A204.1 (cell line): ENCODE measurements at regions not wholly inside any gene's neighbourhood (a gene's known extent, or its start where the extent isn't known, plus 50 kb on each side); places are given as distances from the start of the nearest gene placed in this dataset.
"Not testable (repeated sequence)": the region's sequence is repeated elsewhere in the genome, so short reads cannot be mapped to it uniquely, and the experiment has no call there.

Source experiments
- FAIRE-seq: peaks from 2 replicates; lab custom pipeline; 2012; peaks lifted over from hg19 to GRCh38; lab: Jason Lieb, UNC

DNA sequence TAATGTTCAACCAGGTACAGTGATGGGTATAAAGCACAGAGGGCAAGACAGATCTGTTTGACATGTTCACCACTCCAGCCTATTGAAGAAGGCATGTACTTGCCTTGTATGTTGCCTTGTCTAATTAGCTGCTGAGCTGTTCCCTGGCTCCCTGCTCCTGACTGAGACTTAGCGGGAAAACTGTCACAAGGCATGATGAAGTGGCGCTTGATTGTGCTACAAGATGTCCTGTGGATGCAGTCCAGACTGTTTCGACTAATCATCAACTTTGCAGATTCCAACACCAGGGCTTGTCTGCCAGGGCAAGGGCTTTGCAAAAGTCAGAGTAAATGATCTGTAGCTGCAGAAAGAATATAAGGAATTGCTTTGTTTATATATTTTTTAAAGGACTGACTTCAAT, 136.2 kb upstream of the NRBF2 start:
- no peak for FAIRE-seq

DNA sequence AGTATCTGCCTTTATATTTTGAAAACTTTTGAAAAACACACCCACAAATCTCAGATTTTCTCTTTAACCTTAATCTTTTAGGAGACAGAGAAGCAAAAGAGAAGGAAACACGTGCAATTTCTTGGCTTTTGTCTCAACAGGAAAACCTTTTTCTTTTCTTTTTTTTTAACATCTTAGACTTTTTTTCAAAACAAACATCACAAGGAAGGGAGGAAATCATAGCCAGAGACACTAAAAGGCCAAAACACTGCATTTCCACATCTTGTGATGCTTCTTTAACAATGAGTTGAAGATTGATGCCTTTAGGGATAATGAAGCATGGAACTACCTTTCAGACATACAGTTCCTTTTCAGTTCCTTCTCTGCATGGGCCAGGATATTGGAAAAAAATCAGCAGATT, 136.6 kb upstream of the NRBF2 start:
- FAIRE-seq: no peak

DNA sequence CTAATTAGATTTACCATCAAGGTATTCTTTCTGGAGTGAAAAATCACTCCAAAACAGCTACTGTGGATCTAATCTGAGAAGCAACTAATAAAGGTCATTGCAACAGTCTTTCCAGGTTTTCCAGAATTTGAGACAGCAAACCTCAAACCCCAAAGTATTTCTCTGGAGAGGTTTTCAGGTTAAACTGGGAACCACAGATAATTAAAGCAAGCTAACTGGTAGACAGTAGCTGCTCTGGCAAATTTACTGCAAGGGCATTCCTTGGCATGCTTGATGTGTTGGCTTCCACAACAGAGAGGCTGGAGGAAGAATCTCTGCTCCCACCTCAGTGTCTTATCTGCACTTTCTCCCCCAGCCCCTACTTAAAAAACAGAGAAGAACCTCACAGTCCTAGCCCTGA, 140.0 kb upstream of the NRBF2 start:
- no peak for FAIRE-seq

DNA sequence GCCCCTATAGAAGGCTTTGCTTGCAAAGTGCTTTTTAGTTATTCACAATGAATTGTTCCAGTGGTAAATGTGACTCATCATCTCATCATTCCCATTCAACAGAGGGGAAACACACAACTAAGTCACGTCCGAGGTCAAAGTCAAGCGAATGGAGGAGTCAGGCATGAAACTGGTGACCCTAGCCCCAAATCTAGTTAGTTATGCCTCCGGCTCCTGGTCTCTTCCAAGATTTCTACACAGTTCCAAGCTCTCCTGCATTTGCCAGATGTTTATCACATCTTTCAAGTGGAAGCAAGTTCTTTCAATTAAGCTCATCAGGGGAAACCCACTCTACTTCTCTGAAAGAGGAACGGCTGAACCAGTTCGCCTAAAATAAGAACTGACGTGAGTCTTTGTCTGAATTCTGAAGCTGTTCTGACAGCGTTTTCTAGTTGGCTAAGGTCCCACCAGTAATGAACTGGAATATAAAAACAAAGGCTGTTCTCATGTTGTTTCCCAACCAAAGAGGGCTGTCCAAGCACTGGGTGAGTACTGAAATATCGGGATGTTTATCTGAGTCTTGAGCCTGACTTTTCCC, 140.9 kb upstream of the NRBF2 start:
- FAIRE-seq: no peak

DNA sequence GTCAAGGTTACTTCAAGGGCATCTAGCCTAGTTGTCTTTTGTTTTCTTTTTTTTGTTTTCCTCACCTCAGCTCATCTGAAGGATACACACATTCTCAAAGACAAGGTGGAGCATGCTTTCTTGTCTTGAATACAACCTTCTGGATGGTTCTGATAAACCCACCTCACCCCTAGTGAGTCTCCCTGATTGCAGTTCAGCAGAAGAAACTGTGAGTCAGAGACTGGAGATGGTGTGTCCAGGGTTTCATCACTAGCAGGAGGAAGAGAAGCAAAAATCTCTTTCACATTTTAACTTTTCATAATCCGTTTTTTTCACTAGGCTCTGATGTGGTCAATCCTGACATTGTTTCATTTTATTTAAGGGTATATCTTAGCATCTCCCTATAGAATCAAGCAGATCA, 143.0 kb upstream of the NRBF2 start:
- FAIRE-seq: no peak

DNA sequence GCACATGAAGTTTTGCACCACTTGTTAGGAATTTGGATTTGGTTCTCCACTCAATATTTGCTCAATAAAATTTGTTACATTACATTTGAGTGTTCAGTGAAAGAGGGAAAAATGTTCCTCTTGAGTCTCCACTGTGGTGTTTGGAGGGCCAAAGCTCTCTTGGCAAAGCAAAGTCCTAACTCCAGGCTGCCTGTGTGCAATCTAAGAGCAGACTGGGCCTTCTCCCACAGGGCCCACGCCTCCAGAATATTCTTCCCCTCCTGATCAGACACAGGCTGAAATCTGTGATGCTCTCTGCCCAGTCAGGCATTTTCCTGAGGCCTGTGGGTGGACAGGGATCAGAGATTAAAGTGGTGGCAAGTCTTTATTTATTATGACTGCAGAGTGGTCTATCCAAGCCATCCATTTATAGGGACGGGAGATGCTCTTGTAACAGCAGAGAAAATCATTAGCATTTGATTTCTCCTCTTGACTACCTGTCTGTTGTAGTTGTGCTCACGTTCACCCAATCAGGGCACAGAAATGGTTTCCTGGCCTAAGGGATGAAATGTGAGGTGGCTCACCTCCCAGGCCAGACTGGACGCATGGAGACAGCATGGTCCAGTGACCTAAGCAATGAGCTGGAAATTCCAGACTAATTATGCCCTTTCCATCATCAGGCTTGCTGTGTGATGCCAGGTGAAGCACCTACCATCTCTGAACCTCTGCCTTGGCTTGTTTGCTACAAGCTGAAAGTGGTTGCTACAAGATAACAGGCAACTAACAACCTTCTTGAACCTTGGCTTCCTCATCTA, 147.1 kb upstream of the NRBF2 start:
- FAIRE-seq: no peak

DNA sequence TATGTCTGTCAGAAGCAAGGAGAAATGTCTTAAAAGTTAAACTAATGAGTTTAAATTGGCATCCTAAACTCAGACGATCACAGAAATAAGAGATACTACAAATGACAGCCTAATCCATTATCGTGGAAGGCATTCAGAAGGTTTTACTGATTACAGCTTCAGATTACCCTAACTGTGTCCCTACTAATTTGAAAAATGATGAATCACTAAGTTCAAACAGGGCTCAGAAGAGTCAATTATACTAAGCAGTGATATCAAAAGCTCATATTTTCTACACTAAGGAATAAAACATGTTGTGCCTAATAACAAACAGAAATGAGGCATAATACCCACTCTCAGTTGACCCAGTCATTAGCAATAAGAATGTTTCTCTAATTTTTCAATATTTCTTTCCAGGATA, 152.0 kb upstream of the NRBF2 start:
- FAIRE-seq: no peak

DNA sequence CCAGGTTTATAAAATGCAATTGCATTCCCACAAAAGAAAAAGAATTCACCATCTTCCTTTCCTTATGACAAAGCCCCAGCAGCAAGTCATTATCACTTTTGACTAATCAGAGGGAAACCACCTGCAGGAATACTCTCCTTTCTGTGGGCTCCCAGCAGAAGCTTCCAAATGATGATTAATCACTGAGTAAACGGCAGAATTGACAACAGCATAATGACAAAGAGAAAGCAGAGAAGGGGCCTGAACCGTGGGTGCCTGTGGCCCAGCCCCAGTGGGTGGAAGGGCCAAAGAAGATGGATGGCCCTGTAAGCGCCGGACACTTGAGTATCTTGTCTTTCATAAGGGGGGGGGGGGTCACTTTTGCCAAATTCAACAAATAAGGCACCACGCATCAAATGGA, 152.4 kb upstream of the NRBF2 start:
- no peak for FAIRE-seq

DNA sequence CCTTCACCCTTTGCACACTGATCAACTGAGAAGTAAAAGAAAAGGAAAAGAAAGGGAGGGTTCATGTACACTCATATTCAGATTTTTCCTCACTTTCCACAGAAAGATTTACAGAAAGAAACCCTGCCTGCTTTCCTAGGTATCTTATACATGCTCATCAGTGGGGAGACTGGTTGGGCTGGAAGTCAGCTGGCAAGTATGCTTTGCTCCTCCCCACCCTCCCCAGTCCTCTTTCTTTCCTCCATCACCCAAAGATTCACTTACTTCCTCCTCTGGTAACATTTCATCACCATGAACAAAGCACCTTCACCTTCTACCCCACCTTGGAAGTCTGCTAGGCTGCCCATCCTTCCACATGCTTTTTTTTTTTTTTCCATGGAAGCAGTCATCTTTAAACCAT, 153.2 kb upstream of the NRBF2 start:
- no peak for FAIRE-seq

DNA sequence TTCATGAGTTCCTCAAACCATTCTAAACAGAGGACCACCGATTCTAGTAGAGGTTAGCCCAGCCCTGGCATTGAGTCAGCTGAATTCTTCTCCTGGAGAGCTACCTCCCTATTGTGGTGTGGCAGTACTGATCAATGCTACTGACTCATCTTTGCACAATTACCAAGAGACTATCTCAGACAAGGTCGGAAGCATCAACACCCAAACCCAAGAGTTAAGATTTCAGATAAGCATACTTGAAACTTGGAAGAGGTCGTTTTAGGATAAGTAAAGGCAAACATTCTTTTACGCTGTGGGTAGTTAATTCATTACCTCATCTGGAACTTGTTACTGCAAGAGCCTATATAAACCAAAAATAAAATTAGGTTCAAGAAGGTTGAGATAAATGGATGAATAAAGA, 154.6 kb upstream of the NRBF2 start:
- FAIRE-seq: no peak

DNA sequence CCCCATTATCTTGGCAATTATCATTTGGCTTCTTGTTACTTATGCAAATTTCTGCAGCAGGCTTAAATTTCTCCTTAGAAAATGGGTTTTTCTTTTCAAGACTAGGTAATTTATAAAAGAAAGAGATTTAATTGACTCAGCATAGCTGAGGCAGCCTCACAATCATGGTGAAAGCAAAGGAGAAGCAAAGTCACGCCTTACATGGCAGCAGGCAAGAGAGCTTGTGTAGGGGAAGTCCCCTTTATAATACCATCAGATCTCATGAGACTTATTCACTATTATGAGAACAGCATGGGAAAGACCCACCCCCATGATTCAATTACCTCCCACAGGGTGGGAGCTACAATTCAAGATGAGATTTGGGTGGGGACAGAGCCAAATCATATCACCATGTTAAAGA, 158.3 kb upstream of the NRBF2 start:
- FAIRE-seq: not testable (repeated sequence)

DNA sequence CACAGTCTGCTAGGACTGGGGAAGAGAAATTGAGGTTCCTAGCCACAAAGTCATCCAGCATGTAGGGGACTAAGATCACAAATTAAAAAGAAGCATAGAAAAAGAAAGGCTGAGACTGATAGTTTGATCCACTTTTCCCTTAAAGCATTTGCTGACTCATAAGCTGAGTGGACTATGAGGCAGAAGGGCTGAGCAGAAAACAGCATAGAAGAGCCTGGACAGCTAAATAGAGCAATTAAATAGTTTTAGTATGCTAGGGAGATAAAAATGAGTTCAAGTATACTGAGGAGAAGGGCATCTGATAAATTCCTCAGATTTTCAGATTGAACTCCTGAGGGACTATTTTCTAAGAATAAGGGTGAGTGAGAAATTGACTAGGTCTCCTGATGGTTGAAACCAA, 155.9 kb upstream of the EGR2 start:
- no peak for FAIRE-seq

DNA sequence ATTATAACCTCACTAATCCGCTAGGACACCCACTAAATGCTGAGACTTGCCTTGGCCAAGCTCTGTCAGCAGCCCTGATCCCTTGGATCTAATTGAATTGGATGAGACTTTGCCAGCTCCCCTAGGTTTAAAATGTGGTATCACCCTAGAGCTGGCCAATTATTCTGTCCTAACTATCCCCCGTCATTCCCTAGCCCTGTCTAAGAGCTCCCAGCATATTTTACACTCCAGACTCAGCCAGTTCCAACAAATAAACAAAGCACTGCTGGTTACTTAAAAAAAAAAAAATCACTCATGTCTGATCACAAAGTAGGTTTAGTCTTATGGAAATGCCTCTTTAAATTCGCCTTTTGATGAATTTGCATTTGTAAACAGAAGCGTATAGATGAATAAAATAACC, 147.9 kb upstream of the EGR2 start:
- no peak for FAIRE-seq

DNA sequence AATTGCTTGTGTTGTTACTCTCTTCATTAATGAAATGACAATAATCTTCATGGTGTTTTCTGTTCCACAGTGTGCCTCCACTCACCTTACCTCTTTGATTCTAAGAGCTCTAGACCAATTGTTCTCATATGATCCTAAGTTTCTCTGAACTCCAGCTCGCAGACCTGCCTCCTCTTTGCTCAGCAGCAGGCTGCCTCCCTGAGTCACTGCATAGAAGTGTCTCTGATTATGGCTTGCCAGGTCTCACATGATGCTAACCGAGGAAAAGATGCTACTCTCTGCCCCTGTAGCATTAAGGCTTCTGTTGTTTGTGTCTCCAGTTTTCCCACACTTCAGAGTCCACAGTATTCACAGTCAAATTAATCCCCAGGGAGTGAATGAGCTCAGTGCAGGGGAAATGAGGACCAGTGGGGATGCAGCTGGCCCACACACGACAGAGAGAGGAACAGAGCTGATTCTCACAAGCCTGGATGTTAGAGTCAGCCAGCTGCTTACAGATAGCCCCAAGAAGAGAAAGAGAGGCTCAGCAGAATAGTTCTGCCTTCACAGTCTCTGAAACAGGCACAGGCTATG, 145.9 kb upstream of the EGR2 start:
- no peak for FAIRE-seq

DNA sequence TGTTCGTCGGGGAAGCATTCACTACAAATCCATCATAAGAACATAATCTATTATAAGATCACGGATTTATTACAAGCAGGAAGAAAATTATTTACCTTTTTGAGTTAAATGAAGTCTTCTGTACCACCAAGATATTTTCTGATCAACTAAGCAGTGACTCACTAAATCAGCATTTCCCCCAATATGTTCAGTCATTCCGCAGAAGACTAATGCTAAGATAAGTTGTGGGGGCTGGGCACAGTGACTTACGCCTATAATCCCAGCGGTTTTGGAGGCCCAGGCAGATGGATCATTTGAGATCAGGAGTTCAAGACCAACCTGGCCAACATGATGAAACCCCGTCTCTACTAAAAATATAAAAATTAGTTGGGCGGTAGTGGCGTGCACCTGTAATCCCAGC, 144.2 kb upstream of the EGR2 start:
- FAIRE-seq: no peak

DNA sequence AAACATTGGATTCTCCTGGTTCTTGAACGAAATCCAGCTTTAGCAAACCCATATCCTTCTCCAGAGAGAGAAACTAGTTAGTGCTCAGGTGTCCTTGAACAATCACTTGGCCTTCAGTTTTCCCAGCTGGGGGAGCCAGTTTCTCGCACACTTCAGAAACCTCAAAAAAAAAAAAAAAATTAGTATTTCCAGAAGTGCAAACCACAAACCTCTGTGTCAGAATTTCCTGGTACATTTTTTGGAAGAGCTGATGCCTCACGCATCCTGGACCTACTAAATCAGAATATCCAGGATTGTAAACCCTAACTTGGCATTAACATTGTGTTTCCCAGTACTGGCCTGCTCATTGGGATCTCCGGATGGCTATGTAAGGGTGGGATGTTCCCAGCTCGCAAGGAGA, 143.4 kb upstream of the EGR2 start:
- FAIRE-seq: no peak

DNA sequence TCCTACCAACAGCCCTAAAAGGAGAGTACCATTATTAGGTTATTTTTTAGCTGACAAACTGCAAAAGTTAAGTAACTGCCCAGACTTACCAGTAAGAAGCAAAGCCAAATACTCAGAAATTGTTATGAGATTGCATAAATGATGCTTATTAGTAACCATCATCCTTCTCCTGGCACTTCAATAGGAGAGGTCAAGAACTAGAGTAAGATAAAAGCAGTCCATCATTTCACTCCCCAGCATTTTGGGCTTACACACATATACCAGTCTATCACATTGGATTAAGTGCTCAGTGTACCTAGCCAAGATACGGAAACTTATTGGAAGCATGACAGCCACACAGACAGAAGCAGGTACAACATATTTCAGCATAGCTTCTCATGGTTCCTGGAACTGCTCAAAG, 142.8 kb upstream of the EGR2 start:
- FAIRE-seq: no peak

DNA sequence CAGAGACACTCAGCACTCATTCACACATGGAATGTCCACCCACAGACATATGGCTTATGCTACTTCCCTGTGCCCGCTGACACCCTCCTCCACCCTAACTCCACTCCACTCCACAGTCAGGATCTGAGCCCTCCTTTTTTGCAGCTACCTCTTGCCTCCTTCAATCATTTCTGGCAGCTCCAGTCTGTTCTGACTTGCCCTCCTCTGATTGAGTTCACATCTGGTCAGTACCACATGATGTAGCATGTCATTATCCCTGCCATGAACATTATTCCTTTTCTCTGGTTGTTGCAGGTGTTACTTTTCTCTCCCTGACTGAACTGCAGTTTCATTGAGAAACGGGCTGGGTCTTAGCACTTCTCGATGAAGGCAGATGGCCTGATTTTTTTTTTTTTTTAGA, 130.1 kb upstream of the EGR2 start:
- FAIRE-seq: no peak

DNA sequence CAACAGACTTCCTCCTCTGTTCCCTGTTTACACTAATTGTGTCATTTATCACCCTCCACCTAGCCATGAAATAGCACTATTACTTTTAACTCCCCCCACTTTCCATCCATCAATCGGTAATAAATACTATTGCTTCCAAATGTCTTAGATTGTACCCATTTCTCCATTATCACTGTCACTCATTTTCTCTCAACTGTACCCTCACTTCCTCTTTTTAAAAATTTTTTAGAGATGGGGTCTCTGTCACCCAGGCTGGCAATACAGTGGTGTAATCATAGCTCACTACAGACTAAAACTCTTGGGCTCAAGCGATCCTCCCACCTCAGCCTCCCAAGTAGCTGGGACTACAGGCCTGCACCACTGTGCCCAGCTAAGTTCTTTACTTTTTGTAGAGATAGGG, 123.5 kb upstream of the EGR2 start:
- no peak for FAIRE-seq

DNA sequence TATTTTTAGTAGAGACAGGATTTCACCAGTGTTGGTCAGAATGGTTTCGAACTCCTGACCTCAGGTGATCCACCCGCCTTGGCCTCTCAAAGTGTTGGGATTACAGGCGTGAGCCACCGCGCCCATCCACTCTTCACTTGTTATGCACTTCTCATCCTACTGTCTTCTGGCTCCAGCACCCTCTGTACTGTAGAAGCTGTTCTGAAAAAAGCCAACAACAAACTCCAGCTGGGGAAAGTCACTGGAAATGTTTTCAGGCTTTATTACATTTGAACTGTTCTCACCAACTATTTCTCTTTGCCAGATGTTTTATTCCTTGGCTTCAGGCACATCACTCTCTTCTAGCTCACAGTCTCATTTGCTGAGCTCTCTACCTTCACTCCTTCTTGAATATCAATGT, 122.5 kb upstream of the EGR2 start:
- FAIRE-seq: no peak

DNA sequence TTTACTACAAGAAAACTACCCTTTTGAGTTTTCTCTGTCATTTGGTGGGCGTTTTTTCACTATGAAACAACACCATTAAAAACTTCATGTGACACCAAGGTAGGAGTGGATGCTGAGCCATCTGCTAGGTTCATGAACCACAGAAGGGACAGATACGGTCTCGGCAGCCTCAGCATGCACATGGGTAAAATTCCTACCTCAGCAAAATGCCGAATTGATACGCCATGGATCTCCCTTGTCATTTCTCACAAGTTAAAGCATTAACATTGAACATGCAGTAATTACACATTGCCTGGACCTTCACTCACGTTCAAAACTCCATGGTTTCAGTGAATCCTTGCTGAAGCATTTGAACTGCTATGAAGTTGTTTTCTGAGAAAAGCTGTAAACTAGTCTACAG, 121.5 kb upstream of the EGR2 start:
- FAIRE-seq: no peak

DNA sequence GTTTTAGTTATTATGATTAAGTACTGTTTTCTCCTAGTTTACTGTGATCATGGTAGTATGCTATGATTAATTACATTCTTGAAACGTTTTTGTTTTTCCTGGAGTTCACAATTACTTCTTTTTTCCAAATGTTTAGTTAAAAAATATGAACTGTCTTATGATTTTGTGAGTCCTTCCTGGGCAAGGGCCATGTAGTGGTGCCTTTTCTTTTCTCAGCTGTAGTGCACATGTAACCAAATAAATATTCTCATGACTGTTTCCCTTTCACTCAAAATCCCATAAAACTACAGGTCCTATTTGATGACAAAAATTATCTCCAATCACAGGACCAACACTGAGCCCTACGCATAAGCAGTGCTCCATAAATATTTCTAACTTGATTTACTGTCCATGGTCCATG, 118.9 kb upstream of the EGR2 start:
- FAIRE-seq: no peak

DNA sequence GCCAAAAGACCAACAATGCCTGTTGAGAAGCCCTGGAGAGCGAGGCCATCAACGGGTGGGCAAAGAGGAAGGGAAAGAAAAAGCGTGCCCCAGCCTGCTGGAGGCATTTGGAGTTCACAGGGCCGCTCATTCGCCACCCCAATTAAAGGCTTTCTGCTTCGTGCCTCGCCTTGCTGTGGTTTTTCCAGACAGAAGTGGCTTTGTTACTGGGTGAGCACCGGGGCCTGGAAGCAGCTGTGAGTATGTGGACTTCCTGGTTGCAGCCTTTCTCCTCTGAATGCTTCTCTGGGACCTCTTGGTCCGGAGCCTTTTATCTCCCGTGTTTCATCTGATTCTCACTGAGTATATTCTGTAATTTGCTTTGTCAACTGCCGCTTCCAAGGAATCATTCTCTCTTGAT, 118.1 kb upstream of the EGR2 start:
- no peak for FAIRE-seq

DNA sequence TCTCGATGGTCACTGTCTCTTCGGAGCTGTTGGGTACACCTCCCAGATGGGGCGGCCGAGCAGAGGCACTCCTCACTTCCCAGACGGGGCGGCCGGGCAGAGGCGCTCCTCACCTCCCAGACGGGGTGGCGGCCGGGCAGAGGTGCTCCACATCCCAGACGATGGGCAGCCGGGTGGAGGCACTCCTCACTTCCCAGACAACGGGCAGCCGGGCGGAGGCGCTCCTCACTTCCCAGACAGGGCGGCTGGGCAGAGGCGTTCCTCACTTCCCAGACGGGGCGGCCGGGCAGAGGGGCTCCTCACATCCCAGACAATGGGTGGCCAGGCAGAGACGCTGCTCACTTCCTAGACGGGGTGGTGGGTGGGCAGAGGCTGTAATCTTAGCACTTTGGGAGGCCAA, 112.6 kb upstream of the EGR2 start:
- not testable (repeated sequence) for FAIRE-seq
